Stomach (tissue), 8 donors: ENCODE measurements at regions not wholly inside any gene's neighbourhood (a gene's known extent, or its start where the extent isn't known, plus 50 kb on each side); places are given as distances from the start of the nearest gene placed in this dataset.

Source experiments
- DNase-seq, 2 donors: peaks; one replicate each; pipeline versions ENCODE4 v3.0.0 to v3.0.0-alpha.2; 2013 to 2019
- H3K27ac ChIP-seq, 5 donors: fragments of 200-600 bp in 4 of 5; sonication (generic) in 4 of 5; one replicate each; pipeline ENCODE4 v1.5.1; 2013 to 2019; ENCODE audit warnings: mild to moderate bottlenecking in 1 of 5, moderate library complexity in 1 of 5
- H3K27me3 ChIP-seq, 3 donors: fragments of 200-600 bp; sonication (generic); one replicate each; pipeline ENCODE4 v1.5.1; 2017 to 2019; ENCODE audit warnings: mixed run types in 1 of 3
- H3K36me3 ChIP-seq, 4 donors: fragments of 200-600 bp; sonication (generic); 1 replicate in 3 of 4; 2 replicates in 1 of 4; pipeline ENCODE4 v1.5.1; 2016 to 2019
- H3K4me1 ChIP-seq, 4 donors: fragments of 200-600 bp; sonication (generic); one replicate each; pipeline ENCODE4 v1.5.1; 2016 to 2019
- H3K4me3 ChIP-seq, 4 donors: fragments of 200-600 bp; sonication (generic) in 3 of 4; one replicate each; pipeline ENCODE4 v1.5.1; 2016 to 2019; ENCODE audit warnings: mild to moderate bottlenecking in 1 of 4
- H3K9me3 ChIP-seq, 4 donors: fragments of 200-600 bp; sonication (generic); one replicate each; pipeline ENCODE4 v1.5.1; 2016 to 2019
- EP300 ChIP-seq: sonication (generic); formaldehyde crosslinking; IDR thresholded peaks from one replicate; pipeline ENCODE4 v1.6.1; 2017; ENCODE audit warnings: antibody characterized with exemption
- POLR2A ChIP-seq, 4 donors: fragments of 450-650 bp; IDR thresholded peaks; one replicate each; pipeline ENCODE4 v1.6.1; 2016; ENCODE audit warnings: antibody characterized with exemption in 4 of 4, control low read depth in 2 of 4, mild to moderate bottlenecking in 1 of 4, moderate library complexity in 1 of 4
- POLR2AphosphoS5 ChIP-seq, 3 donors: sonication (generic); formaldehyde crosslinking; IDR thresholded peaks; one replicate each; pipeline ENCODE4 v1.6.1; 2016; ENCODE audit warnings: antibody characterized with exemption in 3 of 3
- WGBS, 5 donors: extraction: QIAGEN DNeasy Blood & Tissue Kit in 3 of 5; methylation state at CpG; one replicate each; pipeline versions ENCODE4 v1.1.5 to v1.1.7; 2013 to 2018; 5-methylcytosine and 5-hydroxymethylcytosine counted together
- intact Hi-C: fragments of 100-400 bp; cut with DNase I; formaldehyde crosslinking; loops from one replicate; pipeline ENCODE4 v1.15.1; 2023; ENCODE audit warnings: low total_unique reads
- TF ChIP-seq, protein P1 (sequence below), 7 experiments: fragments of 450-650 bp in 4 of 7; fragments of 200-600 bp in 3 of 7; sonication (generic) in 3 of 7; IDR thresholded peaks; one replicate each; pipeline ENCODE4 v1.5.1; 2016 to 2019; ENCODE audit warnings: antibody characterized with exemption in 7 of 7, control low read depth in 2 of 7, mild to moderate bottlenecking in 1 of 7
- donor health status: healthy with polysubstance abuse.
- donor health status: Bipolar disorder and iron deficiency.
- donor health status: healthy.

DNA sequence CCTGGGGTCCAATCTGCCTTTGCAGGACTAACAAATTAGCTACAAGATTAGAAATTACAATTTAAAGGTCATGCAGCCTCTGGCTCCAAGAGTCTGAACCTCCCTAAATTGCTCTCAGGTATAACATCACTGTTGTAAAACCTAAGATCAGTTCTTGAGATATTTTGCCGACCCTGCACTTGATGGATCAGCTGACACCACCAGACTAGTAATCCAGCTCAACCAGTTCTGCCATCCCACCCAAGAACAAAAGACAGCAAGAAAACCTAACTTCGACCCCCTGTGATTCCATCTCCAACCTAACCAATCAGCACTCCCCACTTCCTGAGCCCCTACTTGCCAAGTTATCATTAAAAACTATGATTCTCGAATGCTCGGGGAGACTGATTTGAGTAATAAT, 323.0 kb upstream of the BOD1L1 start:
- WGBS, 5 donors = 59 to 72% (median 72%) methylated on average over 4 of the region's 4 CpGs
- Histone ChIP-seq H3K27ac (no peak overlapping the region), H3K4me3 (no peak overlapping the region), H3K9me3 (no peaks in the 10 kb centered on the region), H3K36me3 (no peaks in the 10 kb centered on the region), H3K4me1 (no peaks in the 10 kb centered on the region), H3K27me3 (no peaks in the 10 kb centered on the region)
- TF ChIP-seq, protein P1, sequence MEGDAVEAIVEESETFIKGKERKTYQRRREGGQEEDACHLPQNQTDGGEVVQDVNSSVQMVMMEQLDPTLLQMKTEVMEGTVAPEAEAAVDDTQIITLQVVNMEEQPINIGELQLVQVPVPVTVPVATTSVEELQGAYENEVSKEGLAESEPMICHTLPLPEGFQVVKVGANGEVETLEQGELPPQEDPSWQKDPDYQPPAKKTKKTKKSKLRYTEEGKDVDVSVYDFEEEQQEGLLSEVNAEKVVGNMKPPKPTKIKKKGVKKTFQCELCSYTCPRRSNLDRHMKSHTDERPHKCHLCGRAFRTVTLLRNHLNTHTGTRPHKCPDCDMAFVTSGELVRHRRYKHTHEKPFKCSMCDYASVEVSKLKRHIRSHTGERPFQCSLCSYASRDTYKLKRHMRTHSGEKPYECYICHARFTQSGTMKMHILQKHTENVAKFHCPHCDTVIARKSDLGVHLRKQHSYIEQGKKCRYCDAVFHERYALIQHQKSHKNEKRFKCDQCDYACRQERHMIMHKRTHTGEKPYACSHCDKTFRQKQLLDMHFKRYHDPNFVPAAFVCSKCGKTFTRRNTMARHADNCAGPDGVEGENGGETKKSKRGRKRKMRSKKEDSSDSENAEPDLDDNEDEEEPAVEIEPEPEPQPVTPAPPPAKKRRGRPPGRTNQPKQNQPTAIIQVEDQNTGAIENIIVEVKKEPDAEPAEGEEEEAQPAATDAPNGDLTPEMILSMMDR (IDR thresholded peaks at IDR 0.05) = no peak
- TF ChIP-seq POLR2AphosphoS5 (IDR thresholded peaks at IDR 0.05) (no peak), POLR2A (IDR thresholded peaks at IDR 0.05) (no peak), EP300 (no peak)
- intact Hi-C loops = no loop called here
- DNase-seq = no peak

DNA sequence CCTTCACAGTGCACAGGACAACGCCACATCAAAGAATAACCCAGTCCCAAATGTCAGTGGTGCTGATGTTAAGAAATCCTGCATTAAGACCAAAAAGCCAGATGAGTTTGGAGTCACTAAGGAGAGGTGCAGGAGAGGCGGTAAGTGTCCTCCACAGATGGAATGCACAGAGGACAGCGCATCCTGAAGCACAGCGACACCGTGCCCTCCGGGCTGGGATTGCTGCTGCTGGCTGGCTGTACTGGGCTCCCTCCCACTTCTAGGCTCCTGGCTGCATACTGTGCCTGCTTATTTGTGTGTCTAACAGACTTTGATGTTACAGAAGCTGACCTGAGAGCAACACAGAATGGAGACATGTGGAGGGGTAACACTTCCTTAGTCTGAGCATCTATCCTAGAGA, 325.6 kb upstream of the BOD1L1 start:
- intact Hi-C loops = no loop called here
- Histone ChIP-seq H3K9me3 (no peaks in the 10 kb centered on the region), H3K4me1 (no peaks in the 10 kb centered on the region), H3K4me3 (no peak overlapping the region), H3K27ac (no peak overlapping the region), H3K27me3 (no peaks in the 10 kb centered on the region), H3K36me3 (no peaks in the 10 kb centered on the region)
- TF ChIP-seq EP300 = no peak
- no peak for TF ChIP-seq POLR2AphosphoS5 (IDR thresholded peaks at IDR 0.05)
- TF ChIP-seq POLR2A (IDR thresholded peaks at IDR 0.05) = no peak
- TF ChIP-seq, protein P1 (IDR thresholded peaks at IDR 0.05) = no peak
- DNase-seq = no peak
- WGBS, 5 donors = 84 to 93% (median 87%) methylated on average over 3 to 6 of the region's 6 CpGs

DNA sequence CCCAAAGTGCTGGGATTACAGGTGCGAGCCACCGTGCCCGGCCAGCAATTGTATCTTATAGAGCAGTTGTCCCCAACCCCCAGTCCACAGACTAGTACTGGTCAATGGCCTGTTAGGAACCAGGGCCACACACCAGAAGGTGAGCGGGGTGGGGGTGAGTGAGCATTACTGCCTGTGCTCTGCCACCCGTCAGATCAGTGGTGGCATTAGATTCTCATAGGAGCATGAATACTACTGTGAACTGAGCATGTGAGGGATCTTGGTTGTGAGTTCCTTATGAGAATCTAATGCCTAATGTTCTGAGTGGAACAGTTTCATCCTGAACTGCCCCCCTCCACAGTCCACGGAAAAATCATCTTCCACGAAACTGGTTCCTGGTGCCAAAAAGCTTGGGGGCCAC, 328.0 kb upstream of the BOD1L1 start:
- Histone ChIP-seq H3K4me1 (no peaks in the 10 kb centered on the region), H3K9me3 (no peaks in the 10 kb centered on the region), H3K27ac (no peak overlapping the region), H3K4me3 (no peak overlapping the region), H3K27me3 (no peaks in the 10 kb centered on the region), H3K36me3 (no peaks in the 10 kb centered on the region)
- DNase-seq = no peak
- WGBS, 5 donors = 78 to 96% (median 92%) methylated on average over 6 to 7 of the region's 7 CpGs
- intact Hi-C loops = no loop called here
- TF ChIP-seq POLR2AphosphoS5 (IDR thresholded peaks at IDR 0.05) = no peak
- TF ChIP-seq POLR2A (IDR thresholded peaks at IDR 0.05) = no peak
- TF ChIP-seq, protein P1 (IDR thresholded peaks at IDR 0.05) = no peak
- TF ChIP-seq EP300 = no peak

DNA sequence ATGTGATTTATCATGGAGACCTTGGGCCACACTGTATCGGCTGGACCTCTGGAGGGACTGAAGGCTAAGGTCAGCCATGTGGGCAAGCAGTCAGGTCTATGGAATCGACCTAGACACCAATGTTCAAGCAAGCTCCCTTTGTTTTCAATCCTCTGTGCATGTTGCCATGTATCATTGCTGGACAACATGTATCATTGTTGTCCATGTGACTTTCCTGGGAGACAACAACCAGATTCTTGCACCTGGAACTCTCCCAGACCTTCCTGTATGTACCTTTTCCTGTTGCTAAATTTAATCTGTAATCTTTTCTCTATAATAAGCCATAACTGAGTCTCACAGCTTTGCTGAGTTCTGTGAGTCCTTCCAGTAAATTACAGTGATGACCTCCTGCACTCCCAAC, 329.4 kb upstream of the BOD1L1 start:
- 63 to 80% (median 77%) methylated on average over 2 of the region's 2 CpGs for WGBS, 5 donors

More for the DNA sequence above, 329.4 kb upstream of the BOD1L1 start:
- H3K4me3 ChIP-seq = no peak overlapping the region
- DNase-seq = no peak
- peaks cover 0 to 1% (median 0%) of the 10 kb centered on the region in 4 donors for H3K9me3 ChIP-seq
- no peaks in the 10 kb centered on the region for H3K4me1 ChIP-seq
- TF ChIP-seq POLR2A (IDR thresholded peaks at IDR 0.05) = no peak
- TF ChIP-seq, protein P1 (IDR thresholded peaks at IDR 0.05) = no peak
- TF ChIP-seq POLR2AphosphoS5 (IDR thresholded peaks at IDR 0.05) = no peak
- no peak for TF ChIP-seq EP300
- H3K27ac ChIP-seq = no peak overlapping the region
- no peaks in the 10 kb centered on the region for H3K27me3 ChIP-seq
- no peaks in the 10 kb centered on the region for H3K36me3 ChIP-seq
- intact Hi-C loops = no loop called here
